ENCODE measurements at regions not wholly inside any gene's neighbourhood (a gene's known extent, or its start where the extent isn't known, plus 50 kb on each side); places are given as distances from the start of the nearest gene placed in this dataset.

DNA sequence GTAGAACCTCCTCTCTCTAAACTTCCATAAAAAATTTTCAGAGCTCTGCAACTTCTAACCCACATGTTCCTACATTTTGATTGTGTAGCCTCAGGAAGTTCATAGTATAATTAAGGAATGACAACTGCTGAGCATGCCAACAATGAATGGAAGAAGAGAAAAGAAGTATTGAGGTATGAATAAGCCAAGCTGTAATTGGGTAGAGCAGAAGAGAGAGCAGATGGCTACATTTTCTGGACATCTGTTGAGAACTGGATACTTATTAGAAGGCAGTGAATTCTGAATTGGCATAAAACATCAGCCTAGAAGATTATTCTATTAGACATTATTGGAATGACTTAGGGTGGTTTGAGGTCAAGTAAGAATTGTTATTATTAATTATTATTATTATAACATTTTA is 728.3 kb upstream of the PHF14 start:
- no peak for TF ChIP-seq ZNF837 (tag by site-specific recombination; IDR thresholded peaks at IDR 0.05)
- no peak for TF ChIP-seq ZNF707 (tag by site-specific recombination; IDR thresholded peaks at IDR 0.05)
- no peak for TF ChIP-seq ZBTB8A (tag by site-specific recombination; IDR thresholded peaks at IDR 0.05)
- no peak overlapping the region for H3K27ac ChIP-seq (ENCODE audit: extremely low read depth, low read depth, low read length)
- H3K36me3 ChIP-seq (ENCODE audit: control insufficient read depth in 2 of 2, insufficient read depth in 1 of 2, low read length in 2 of 2), result no peaks in the 10 kb centered on the region
- H3K4me1 ChIP-seq (ENCODE audit: control insufficient read depth, insufficient read depth, low read length), result no peaks in the 10 kb centered on the region
- no peaks in the 10 kb centered on the region for H3K9me3 ChIP-seq (ENCODE audit: control insufficient read depth, insufficient read depth, low read depth, low read length)
- CTCF ChIA-PET, result no interaction called here
- H3K4me3 ChIP-seq (ENCODE audit: low read depth, low read length), result no peak overlapping the region
- POLR2A ChIA-PET, result no interaction called here

DNA sequence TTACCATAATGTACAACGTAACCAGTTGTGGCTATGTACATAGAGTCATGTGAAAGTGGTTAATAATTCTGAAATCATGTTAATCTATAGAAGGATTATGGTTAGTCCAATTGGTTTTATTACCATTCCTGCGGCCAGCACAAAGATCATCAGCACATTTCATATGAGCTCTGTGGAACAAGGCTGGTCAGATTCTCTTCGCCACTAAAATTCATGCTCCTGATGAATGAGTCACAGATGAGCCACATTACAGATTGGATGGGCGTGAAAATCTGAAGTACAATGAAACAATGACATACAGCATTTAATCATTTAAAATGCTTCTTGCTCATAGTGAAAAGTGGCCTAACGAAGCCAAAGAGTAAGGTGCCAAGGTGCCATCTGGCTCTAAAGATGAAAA is 716.2 kb upstream of the PHF14 start:
- ChIA-PET POLR2A (no interaction called here), CTCF (no interaction called here)
- Histone ChIP-seq H3K4me1 (ENCODE audit: control insufficient read depth, insufficient read depth, low read length) (no peaks in the 10 kb centered on the region), H3K9me3 (ENCODE audit: control insufficient read depth, insufficient read depth, low read depth, low read length) (no peaks in the 10 kb centered on the region), H3K4me3 (ENCODE audit: low read depth, low read length) (no peak overlapping the region), H3K27ac (ENCODE audit: extremely low read depth, low read depth, low read length) (no peak overlapping the region), H3K36me3 (ENCODE audit: control insufficient read depth in 2 of 2, insufficient read depth in 1 of 2, low read length in 2 of 2) (no peaks in the 10 kb centered on the region)
- TF ChIP-seq, protein P1, sequence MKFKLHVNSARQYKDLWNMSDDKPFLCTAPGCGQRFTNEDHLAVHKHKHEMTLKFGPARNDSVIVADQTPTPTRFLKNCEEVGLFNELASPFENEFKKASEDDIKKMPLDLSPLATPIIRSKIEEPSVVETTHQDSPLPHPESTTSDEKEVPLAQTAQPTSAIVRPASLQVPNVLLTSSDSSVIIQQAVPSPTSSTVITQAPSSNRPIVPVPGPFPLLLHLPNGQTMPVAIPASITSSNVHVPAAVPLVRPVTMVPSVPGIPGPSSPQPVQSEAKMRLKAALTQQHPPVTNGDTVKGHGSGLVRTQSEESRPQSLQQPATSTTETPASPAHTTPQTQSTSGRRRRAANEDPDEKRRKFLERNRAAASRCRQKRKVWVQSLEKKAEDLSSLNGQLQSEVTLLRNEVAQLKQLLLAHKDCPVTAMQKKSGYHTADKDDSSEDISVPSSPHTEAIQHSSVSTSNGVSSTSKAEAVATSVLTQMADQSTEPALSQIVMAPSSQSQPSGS (tag by site-specific recombination; IDR thresholded peaks at IDR 0.05; ENCODE audit: low read depth), result no peak
- TF ChIP-seq ZBTB8A (tag by site-specific recombination; IDR thresholded peaks at IDR 0.05) (no peak), ZNF221 (tag by site-specific recombination; IDR thresholded peaks at IDR 0.05; ENCODE audit: borderline replicate concordance) (no peak), ZNF529 (tag by site-specific recombination; IDR thresholded peaks at IDR 0.05; ENCODE audit: insufficient replicate concordance) (no peak)

DNA sequence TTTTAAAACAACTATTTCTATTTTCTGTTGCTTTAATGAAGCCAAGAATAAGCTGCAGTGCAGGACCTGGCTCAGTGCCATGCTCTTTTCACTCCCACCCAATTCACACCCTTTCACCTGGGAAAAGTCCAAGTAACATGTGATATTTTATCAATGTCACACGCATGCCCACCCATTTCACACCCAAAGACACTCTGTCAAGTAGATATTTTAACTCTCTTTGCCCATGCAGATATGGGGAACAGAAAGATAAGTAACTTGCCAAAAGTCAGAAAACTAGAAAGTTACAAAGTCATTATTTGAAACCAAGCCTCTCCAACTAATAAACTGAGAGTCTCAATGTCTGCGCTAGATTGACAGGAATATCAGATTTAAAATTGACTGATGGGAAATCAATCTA is 706.7 kb upstream of the PHF14 start:
- TF ChIP-seq ZNF529 (tag by site-specific recombination; IDR thresholded peaks at IDR 0.05; ENCODE audit: insufficient replicate concordance), result no peak
- no peak for TF ChIP-seq ZNF324 (tag by site-specific recombination; IDR thresholded peaks at IDR 0.05)
- TF ChIP-seq ZNF274 (IDR thresholded peaks at IDR 0.05; ENCODE audit: low read length), result no peak
- TF ChIP-seq ZNF274 (tag by site-specific recombination; IDR thresholded peaks at IDR 0.05; ENCODE audit: borderline replicate concordance), result no peak
- no peak for TF ChIP-seq ZNF843 (tag by site-specific recombination; IDR thresholded peaks at IDR 0.05)
- TF ChIP-seq MYNN (tag by site-specific recombination; IDR thresholded peaks at IDR 0.05; ENCODE audit: borderline replicate concordance), result no peak
- TF ChIP-seq ZNF112 (tag by site-specific recombination; IDR thresholded peaks at IDR 0.05), result no peak
- no peak for TF ChIP-seq KLF9 (tag by site-specific recombination; IDR thresholded peaks at IDR 0.05; ENCODE audit: low read depth)
- no peak for TF ChIP-seq ZIC2 (tag by site-specific recombination; IDR thresholded peaks at IDR 0.05)
- TF ChIP-seq ZNF624 (tag by site-specific recombination; IDR thresholded peaks at IDR 0.05), result no peak
- TF ChIP-seq, protein P2, sequence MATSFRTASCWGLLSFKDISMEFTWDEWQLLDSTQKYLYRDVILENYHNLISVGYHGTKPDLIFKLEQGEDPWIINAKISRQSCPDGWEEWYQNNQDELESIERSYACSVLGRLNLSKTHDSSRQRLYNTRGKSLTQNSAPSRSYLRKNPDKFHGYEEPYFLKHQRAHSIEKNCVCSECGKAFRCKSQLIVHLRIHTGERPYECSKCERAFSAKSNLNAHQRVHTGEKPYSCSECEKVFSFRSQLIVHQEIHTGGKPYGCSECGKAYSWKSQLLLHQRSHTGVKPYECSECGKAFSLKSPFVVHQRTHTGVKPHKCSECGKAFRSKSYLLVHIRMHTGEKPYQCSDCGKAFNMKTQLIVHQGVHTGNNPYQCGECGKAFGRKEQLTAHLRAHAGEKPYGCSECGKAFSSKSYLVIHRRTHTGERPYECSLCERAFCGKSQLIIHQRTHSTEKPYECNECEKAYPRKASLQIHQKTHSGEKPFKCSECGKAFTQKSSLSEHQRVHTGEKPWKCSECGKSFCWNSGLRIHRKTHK (tag by site-specific recombination; IDR thresholded peaks at IDR 0.05), result no peak
- POLR2A ChIA-PET, result no interaction called here
- Histone ChIP-seq H3K36me3 (ENCODE audit: control insufficient read depth in 2 of 2, insufficient read depth in 1 of 2, low read length in 2 of 2) (no peaks in the 10 kb centered on the region), H3K27ac (ENCODE audit: extremely low read depth, low read depth, low read length) (no peak overlapping the region), H3K4me3 (ENCODE audit: low read depth, low read length) (no peak overlapping the region), H3K4me1 (ENCODE audit: control insufficient read depth, insufficient read depth, low read length) (no peaks in the 10 kb centered on the region), H3K9me3 (ENCODE audit: control insufficient read depth, insufficient read depth, low read depth, low read length) (no peaks in the 10 kb centered on the region)
- CTCF ChIA-PET, result no interaction called here

DNA sequence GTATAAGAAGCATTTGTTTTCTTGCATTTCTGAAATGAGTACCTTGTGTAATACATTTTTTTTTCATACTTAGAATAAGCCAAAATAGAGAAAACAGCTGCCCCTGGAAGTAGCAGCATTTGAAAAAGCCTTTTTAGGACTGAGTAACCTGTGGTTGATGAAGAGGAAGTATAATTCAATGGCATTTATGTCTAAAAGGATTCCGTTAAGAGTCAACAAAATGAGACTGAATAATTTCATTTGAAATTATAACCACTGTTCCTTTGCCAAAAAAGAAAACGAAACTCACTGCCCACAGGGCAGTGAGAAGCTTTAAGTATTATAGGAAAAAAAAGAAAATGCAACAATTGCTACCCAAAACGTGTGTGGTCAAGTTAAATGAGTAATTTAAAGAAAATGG is 705.6 kb upstream of the PHF14 start:
- Histone ChIP-seq H3K4me3 (ENCODE audit: low read depth, low read length) (no peak overlapping the region), H3K4me1 (ENCODE audit: control insufficient read depth, insufficient read depth, low read length) (no peaks in the 10 kb centered on the region), H3K27ac (ENCODE audit: extremely low read depth, low read depth, low read length) (no peak overlapping the region), H3K36me3 (ENCODE audit: control insufficient read depth in 2 of 2, insufficient read depth in 1 of 2, low read length in 2 of 2) (no peaks in the 10 kb centered on the region), H3K9me3 (ENCODE audit: control insufficient read depth, insufficient read depth, low read depth, low read length) (no peaks in the 10 kb centered on the region)
- ChIA-PET CTCF (no interaction called here), POLR2A (no interaction called here)
- TF ChIP-seq ZNF221 (tag by site-specific recombination; IDR thresholded peaks at IDR 0.05; ENCODE audit: borderline replicate concordance) (no peak), ZNF624 (tag by site-specific recombination; IDR thresholded peaks at IDR 0.05) (no peak), ZNF202 (tag by site-specific recombination; IDR thresholded peaks at IDR 0.05; ENCODE audit: borderline replicate concordance) (no peak), HOXD13 (CRISPR knock-in tag; IDR thresholded peaks at IDR 0.05; ENCODE audit: borderline replicate concordance) (no peak), SALL2 (tag by site-specific recombination; IDR thresholded peaks at IDR 0.05; ENCODE audit: borderline replicate concordance) (no peak), ZNF175 (tag by site-specific recombination; IDR thresholded peaks at IDR 0.05) (no peak)
- TF ChIP-seq, protein P3, sequence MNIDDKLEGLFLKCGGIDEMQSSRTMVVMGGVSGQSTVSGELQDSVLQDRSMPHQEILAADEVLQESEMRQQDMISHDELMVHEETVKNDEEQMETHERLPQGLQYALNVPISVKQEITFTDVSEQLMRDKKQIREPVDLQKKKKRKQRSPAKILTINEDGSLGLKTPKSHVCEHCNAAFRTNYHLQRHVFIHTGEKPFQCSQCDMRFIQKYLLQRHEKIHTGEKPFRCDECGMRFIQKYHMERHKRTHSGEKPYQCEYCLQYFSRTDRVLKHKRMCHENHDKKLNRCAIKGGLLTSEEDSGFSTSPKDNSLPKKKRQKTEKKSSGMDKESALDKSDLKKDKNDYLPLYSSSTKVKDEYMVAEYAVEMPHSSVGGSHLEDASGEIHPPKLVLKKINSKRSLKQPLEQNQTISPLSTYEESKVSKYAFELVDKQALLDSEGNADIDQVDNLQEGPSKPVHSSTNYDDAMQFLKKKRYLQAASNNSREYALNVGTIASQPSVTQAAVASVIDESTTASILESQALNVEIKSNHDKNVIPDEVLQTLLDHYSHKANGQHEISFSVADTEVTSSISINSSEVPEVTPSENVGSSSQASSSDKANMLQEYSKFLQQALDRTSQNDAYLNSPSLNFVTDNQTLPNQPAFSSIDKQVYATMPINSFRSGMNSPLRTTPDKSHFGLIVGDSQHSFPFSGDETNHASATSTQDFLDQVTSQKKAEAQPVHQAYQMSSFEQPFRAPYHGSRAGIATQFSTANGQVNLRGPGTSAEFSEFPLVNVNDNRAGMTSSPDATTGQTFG (tag by site-specific recombination; IDR thresholded peaks at IDR 0.05; ENCODE audit: borderline replicate concordance), result no peak

Measured in HEK293 (cell line).